ENCODE measurements at regions not wholly inside any gene's neighbourhood (a gene's known extent, or its start where the extent isn't known, plus 50 kb on each side); places are given as distances from the start of the nearest gene placed in this dataset.

DNA sequence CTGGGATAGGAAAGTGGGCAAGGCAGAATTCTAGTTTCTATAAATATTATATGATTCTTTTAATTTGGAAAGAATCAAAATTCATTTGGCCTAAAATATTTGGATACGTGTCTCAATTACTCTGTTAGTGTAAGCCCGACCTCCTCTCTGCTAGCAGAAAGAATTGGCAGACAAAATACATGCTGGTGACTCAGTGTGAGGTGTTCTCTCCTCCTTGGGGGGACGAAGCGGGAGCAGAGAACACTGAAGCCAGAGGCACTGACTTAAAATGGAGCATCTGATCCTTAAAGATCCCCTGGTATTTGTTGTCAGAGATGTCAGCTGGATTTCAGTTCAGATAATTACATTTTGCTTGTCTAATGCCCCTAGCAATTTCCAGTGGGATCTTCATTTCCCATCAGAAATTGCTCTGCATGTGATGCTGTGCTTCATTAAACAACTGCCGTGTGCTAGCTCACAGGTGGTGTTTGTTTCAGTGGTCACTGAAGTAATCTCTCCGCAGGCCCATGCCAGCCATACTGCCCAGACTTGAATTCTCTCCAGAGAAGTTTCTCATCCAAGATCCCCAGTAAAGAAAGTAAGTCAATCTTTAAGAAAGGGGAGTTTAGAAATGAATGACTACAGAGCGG lies 188.7 kb upstream of the TLL1 start:
- no peak for TF ChIP-seq POLR2AphosphoS5 (IDR thresholded peaks at IDR 0.05; ENCODE audit: low read depth, low read length)
- TF ChIP-seq FOXP2 (optimal IDR thresholded peaks at IDR 0.05; ENCODE audit: borderline replicate concordance, extremely low read depth, extremely low read length, insufficient read depth): no peak
- no peak for TF ChIP-seq TAF1 (IDR thresholded peaks at IDR 0.05; ENCODE audit: borderline replicate concordance, insufficient read depth, low read length)
- no peak for TF ChIP-seq SIN3A (IDR thresholded peaks at IDR 0.05; ENCODE audit: borderline replicate concordance, insufficient read depth, low read length)
- TF ChIP-seq, protein P1, sequence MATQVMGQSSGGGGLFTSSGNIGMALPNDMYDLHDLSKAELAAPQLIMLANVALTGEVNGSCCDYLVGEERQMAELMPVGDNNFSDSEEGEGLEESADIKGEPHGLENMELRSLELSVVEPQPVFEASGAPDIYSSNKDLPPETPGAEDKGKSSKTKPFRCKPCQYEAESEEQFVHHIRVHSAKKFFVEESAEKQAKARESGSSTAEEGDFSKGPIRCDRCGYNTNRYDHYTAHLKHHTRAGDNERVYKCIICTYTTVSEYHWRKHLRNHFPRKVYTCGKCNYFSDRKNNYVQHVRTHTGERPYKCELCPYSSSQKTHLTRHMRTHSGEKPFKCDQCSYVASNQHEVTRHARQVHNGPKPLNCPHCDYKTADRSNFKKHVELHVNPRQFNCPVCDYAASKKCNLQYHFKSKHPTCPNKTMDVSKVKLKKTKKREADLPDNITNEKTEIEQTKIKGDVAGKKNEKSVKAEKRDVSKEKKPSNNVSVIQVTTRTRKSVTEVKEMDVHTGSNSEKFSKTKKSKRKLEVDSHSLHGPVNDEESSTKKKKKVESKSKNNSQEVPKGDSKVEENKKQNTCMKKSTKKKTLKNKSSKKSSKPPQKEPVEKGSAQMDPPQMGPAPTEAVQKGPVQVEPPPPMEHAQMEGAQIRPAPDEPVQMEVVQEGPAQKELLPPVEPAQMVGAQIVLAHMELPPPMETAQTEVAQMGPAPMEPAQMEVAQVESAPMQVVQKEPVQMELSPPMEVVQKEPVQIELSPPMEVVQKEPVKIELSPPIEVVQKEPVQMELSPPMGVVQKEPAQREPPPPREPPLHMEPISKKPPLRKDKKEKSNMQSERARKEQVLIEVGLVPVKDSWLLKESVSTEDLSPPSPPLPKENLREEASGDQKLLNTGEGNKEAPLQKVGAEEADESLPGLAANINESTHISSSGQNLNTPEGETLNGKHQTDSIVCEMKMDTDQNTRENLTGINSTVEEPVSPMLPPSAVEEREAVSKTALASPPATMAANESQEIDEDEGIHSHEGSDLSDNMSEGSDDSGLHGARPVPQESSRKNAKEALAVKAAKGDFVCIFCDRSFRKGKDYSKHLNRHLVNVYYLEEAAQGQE (IDR thresholded peaks at IDR 0.05; ENCODE audit: insufficient read depth in 1 of 2, low read depth in 2 of 2, low read length in 2 of 2): no peak

DNA sequence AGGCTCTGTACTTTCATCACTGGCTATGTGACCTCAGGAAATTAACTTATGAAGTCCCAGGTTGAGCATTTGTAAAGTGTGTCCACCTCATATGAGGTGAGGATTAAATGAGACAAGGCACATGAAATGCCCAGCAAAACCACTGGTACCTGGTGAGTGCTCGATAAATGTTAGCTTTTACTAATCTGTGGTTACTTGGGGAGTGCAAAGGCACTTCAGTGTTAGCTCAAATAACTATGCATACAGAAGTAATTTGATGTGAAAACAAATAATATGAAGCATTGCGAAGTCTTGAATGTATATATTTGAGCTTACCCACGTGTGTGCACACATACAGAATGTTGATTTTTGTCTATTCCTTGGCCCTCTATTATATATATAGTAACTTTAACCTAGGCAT lies 186.3 kb upstream of the TLL1 start:
- TF ChIP-seq SIN3A (IDR thresholded peaks at IDR 0.05; ENCODE audit: borderline replicate concordance, insufficient read depth, low read length): no peak
- no peak for TF ChIP-seq TAF1 (IDR thresholded peaks at IDR 0.05; ENCODE audit: borderline replicate concordance, insufficient read depth, low read length)
- TF ChIP-seq, protein P1 (IDR thresholded peaks at IDR 0.05; ENCODE audit: insufficient read depth in 1 of 2, low read depth in 2 of 2, low read length in 2 of 2): no peak
- TF ChIP-seq FOXP2 (optimal IDR thresholded peaks at IDR 0.05; ENCODE audit: borderline replicate concordance, extremely low read depth, extremely low read length, insufficient read depth): no peak
- TF ChIP-seq POLR2AphosphoS5 (IDR thresholded peaks at IDR 0.05; ENCODE audit: low read depth, low read length): no peak

DNA sequence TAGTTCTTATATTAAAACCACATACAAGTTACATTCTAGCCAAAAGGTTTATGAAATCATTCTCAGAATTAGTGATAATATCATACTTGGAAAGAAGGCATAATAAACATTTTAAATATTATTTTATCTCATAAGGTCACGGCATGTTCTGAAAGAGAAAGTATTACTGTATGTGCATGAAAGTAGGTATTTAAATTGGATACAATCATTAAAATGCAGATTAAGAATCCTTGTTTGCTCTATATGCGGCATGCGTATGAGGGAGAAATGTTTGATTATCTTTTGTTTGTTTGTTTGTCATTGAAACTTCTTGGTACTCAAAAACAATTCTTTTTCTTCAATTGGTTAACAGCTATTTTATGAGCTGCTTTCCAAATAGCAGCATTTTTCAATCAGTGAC lies 183.9 kb upstream of the TLL1 start:
- TF ChIP-seq, protein P1 (IDR thresholded peaks at IDR 0.05; ENCODE audit: insufficient read depth in 1 of 2, low read depth in 2 of 2, low read length in 2 of 2): no peak
- no peak for TF ChIP-seq POLR2AphosphoS5 (IDR thresholded peaks at IDR 0.05; ENCODE audit: low read depth, low read length)
- no peak for TF ChIP-seq TAF1 (IDR thresholded peaks at IDR 0.05; ENCODE audit: borderline replicate concordance, insufficient read depth, low read length)
- TF ChIP-seq FOXP2 (optimal IDR thresholded peaks at IDR 0.05; ENCODE audit: borderline replicate concordance, extremely low read depth, extremely low read length, insufficient read depth): no peak
- TF ChIP-seq SIN3A (IDR thresholded peaks at IDR 0.05; ENCODE audit: borderline replicate concordance, insufficient read depth, low read length): no peak

DNA sequence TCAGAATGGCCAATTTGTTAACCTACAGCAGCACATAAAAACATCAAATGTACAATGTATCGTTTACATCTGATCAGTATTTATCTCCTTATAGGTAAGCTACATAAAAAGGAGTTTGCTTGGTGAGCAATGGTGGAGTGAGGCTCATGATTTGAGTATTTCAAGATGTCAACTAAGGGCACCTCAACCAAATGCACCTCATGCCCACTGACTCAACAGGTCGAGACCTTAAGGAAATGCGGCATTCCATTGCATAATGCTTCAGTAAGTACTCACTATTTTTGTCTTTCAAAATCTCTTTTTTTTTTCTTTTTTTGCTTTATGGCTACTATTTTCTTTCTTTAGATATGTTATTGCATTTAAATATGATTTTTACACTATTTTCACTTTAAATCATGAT lies 181.0 kb upstream of the TLL1 start:
- no peak for TF ChIP-seq SIN3A (IDR thresholded peaks at IDR 0.05; ENCODE audit: borderline replicate concordance, insufficient read depth, low read length)
- TF ChIP-seq TAF1 (IDR thresholded peaks at IDR 0.05; ENCODE audit: borderline replicate concordance, insufficient read depth, low read length): no peak
- TF ChIP-seq, protein P1 (IDR thresholded peaks at IDR 0.05; ENCODE audit: insufficient read depth in 1 of 2, low read depth in 2 of 2, low read length in 2 of 2): no peak
- no peak for TF ChIP-seq FOXP2 (optimal IDR thresholded peaks at IDR 0.05; ENCODE audit: borderline replicate concordance, extremely low read depth, extremely low read length, insufficient read depth)
- TF ChIP-seq POLR2AphosphoS5 (IDR thresholded peaks at IDR 0.05; ENCODE audit: low read depth, low read length): no peak

All from PFSK-1 (cell line).